ENCODE measurements at regions not wholly inside any gene's neighbourhood (a gene's known extent, or its start where the extent isn't known, plus 50 kb on each side); places are given as distances from the start of the nearest gene placed in this dataset.

DNA sequence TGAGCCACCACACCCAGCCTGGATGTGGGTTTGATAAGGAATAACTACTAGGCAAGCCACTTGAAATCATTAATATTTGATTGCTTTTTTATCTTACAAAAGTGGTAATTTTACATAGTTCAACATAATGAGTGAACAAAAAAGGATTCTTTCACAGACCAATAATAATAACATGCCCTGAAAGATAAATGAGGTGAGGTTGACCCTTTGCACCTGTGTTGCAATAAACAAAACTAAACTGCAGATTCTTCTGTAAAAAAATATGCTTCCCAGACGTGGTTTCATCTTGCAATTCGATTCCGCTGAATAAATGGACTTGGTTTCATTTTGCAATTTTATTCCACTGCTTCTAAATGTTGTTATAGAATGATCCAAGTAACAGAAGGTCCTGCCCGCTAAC lies 1514.9 kb upstream of the TMEM132C start:
- H3K9me3 ChIP-seq (ENCODE audit: control insufficient read depth, low read depth, low read length), result no peaks in the 10 kb centered on the region
- H2BK15ac ChIP-seq (ENCODE audit: low read depth, low read length), result no peak overlapping the region
- H3K14ac ChIP-seq (ENCODE audit: insufficient read depth, low read length), result no peak overlapping the region
- no peak overlapping the region for H2BK20ac ChIP-seq (ENCODE audit: low read depth, low read length, poor library complexity, severe bottlenecking)
- H3K23me2 ChIP-seq (ENCODE audit: insufficient read length, low read depth, low read length, poor library complexity, severe bottlenecking), result no peaks in the 10 kb centered on the region
- no peaks in the 10 kb centered on the region for H3K79me1 ChIP-seq (ENCODE audit: insufficient read depth, low read depth, low read length, poor library complexity, severe bottlenecking)
- TF ChIP-seq, protein P1, sequence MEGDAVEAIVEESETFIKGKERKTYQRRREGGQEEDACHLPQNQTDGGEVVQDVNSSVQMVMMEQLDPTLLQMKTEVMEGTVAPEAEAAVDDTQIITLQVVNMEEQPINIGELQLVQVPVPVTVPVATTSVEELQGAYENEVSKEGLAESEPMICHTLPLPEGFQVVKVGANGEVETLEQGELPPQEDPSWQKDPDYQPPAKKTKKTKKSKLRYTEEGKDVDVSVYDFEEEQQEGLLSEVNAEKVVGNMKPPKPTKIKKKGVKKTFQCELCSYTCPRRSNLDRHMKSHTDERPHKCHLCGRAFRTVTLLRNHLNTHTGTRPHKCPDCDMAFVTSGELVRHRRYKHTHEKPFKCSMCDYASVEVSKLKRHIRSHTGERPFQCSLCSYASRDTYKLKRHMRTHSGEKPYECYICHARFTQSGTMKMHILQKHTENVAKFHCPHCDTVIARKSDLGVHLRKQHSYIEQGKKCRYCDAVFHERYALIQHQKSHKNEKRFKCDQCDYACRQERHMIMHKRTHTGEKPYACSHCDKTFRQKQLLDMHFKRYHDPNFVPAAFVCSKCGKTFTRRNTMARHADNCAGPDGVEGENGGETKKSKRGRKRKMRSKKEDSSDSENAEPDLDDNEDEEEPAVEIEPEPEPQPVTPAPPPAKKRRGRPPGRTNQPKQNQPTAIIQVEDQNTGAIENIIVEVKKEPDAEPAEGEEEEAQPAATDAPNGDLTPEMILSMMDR (conservative IDR thresholded peaks at IDR 0.05), result no peak
- no CpG with 5 or more reads among the region's 4 CpGs for whole genome bisulfite sequencing (ENCODE audit: extremely low coverage, insufficient read length, low lambda C conversion rate)
- Mint-ChIP-seq H3K4me1 (no peaks in the 10 kb centered on the region), H3K9me3 (peaks cover 0 to 6% of the 10 kb centered on the region in 2 experiments; a peak in 3 of 5 replicates), H3K27me3 (ENCODE audit: low read depth) (peaks cover 3% of the 10 kb centered on the region), H3K36me3 (ENCODE audit: insufficient read depth in 1 of 3, low read depth in 3 of 3) (no peaks in the 10 kb centered on the region), H3K27ac (no peak overlapping the region), H3K4me3 (no peak overlapping the region)
- no peak overlapping the region for H2BK5ac ChIP-seq (ENCODE audit: insufficient read length, low read length)
- no peak overlapping the region for H3T11ph ChIP-seq (ENCODE audit: low read length)
- no peak overlapping the region for H4K8ac ChIP-seq (replicated peaks; ENCODE audit: insufficient read length, low read depth, low read length)
- no peak overlapping the region for H3K18ac ChIP-seq (ENCODE audit: insufficient read length, low read depth, low read length)
- H2BK12ac ChIP-seq (ENCODE audit: insufficient read length, low read depth, low read length), result no peak overlapping the region
- H3K4ac ChIP-seq (ENCODE audit: low read depth, low read length), result no peak overlapping the region
- H4K91ac ChIP-seq (ENCODE audit: insufficient read length, low read depth, low read length), result no peak overlapping the region
- no peak overlapping the region for H3K56ac ChIP-seq (ENCODE audit: insufficient read length, low read depth, low read length)
- H2BK120ac ChIP-seq (ENCODE audit: low read depth, low read length, poor library complexity, severe bottlenecking), result no peak overlapping the region
- no peak overlapping the region for H2AK5ac ChIP-seq (ENCODE audit: insufficient read length, low read length)
- H3K4me2 ChIP-seq (ENCODE audit: insufficient read depth, insufficient read length, low read length), result no peak overlapping the region
- no peak overlapping the region for H3K9ac ChIP-seq (ENCODE audit: extremely low read depth, insufficient read length, low read length)
- H3K27me3 ChIP-seq (ENCODE audit: insufficient read depth, low read length), result no peaks in the 10 kb centered on the region
- no peak overlapping the region for H3K27ac ChIP-seq (ENCODE audit: insufficient read length, low read depth, low read length)
- no peaks in the 10 kb centered on the region for H3K4me1 ChIP-seq (ENCODE audit: insufficient read depth, low read length)
- no peak for DNase-seq
- H4K5ac ChIP-seq (ENCODE audit: insufficient read length, low read depth, low read length), result no peak overlapping the region
- H3K23ac ChIP-seq (ENCODE audit: insufficient read length, low read depth, low read length), result no peak overlapping the region
- no peaks in the 10 kb centered on the region for H4K20me1 ChIP-seq (ENCODE audit: control insufficient read depth, insufficient read depth, insufficient read length)
- H2AFZ ChIP-seq (ENCODE audit: low read length), result no peak overlapping the region
- no peaks in the 10 kb centered on the region for H3K79me2 ChIP-seq (ENCODE audit: insufficient read depth, low read length)

Measured in H9 (cell line).